Right lobe of liver (tissue), 4 donors: ENCODE measurements at regions not wholly inside any gene's neighbourhood (a gene's known extent, or its start where the extent isn't known, plus 50 kb on each side); places are given as distances from the start of the nearest gene placed in this dataset.

Experiments
- CTCF ChIP-seq, 4 donors: fragments of 200-600 bp in 3 of 4; fragments of 450-650 bp in 1 of 4; IDR thresholded peaks; one replicate each; pipeline versions ENCODE4 v1.5.1 to v1.8.0; 2016 to 2022; ENCODE audit warnings: antibody characterized with exemption in 4 of 4, mild to moderate bottlenecking in 2 of 4
- POLR2A ChIP-seq: fragments of 450-650 bp; IDR thresholded peaks from one replicate; pipeline ENCODE4 v1.6.1; 2017; ENCODE audit warnings: antibody characterized with exemption, mild to moderate bottlenecking
- donor health status: DM: no; HTN: no; CAD: no.
- donor health status: DM: no; HTN: no; CAD: no.
- donor health status: DM: no; HTN: yes; CAD: no.

GRCh38 chr15:61511089-61511488 is 282.0 kb upstream of the RORA start:
- TF ChIP-seq POLR2A (no peak), CTCF (IDR thresholded peaks at IDR 0.05) (no peak)
